SK-N-SH (cell line): ENCODE measurements at regions not wholly inside any gene's neighbourhood (a gene's known extent, or its start where the extent isn't known, plus 50 kb on each side); places are given as distances from the start of the nearest gene placed in this dataset.

Experiments
- CTCF ChIA-PET: fragments of 300-600, 350-600 bp; formaldehyde crosslinking; extraction: SDS; loops from one replicate; lab custom pipeline; 2021; lab: Yijun Ruan, JAX
- POLR2A ChIA-PET: fragments of 350-600 bp; sonication (Branson Sonifier 250); formaldehyde crosslinking; extraction: SDS; loops from one replicate; lab custom pipeline; 2020; ENCODE audit warnings: antibody characterized with exemption, inconsistent platforms; lab: Yijun Ruan, JAX
- DNase-seq: peaks from one replicate; pipeline ENCODE4 v3.0.0; 2012
- H2AFZ ChIP-seq: fragments of 200-600 bp; sonication (generic); 2 replicates; pipeline ENCODE4 v1.8.1; 2016; ENCODE audit warnings: antibody characterized with exemption, mild to moderate bottlenecking, low read depth
- H3F3A ChIP-seq: fragments of 200-600 bp; sonication (generic); replicated peaks from 2 replicates; pipeline ENCODE3; 2016; ENCODE audit warnings: antibody characterized with exemption, mild to moderate bottlenecking; ENCODE audit not compliant: insufficient read depth
- H3K27ac ChIP-seq, 2 experiments: fragments of 200-500 bp in 1 of 2; fragments of 200-600 bp in 1 of 2; sonication (Bioruptor generic) in 1 of 2; sonication (generic), shearing (Covaris generic) in 1 of 2; 2 replicates each; pipeline versions ENCODE4 v1.5.1 to v1.6.1; 2014 to 2016; ENCODE audit warnings: low read depth in 2 of 2, inconsistent platforms in 1 of 2, low read length in 1 of 2, mild to moderate bottlenecking in 1 of 2, mixed read lengths in 1 of 2
- H3K27me3 ChIP-seq: fragments of 200-600 bp; sonication (generic), shearing (Covaris generic); 2 replicates; pipeline ENCODE4 v1.6.1; 2016; ENCODE audit warnings: mixed run types; ENCODE audit not compliant: insufficient read depth
- H3K36me3 ChIP-seq, 2 experiments: fragments of 200-500 bp in 1 of 2; fragments of 200-600 bp in 1 of 2; sonication (Bioruptor generic) in 1 of 2; sonication (generic) in 1 of 2; replicated peaks in 1 of 2; 2 replicates each; pipeline versions ENCODE3 to v1.5.1; 2014 to 2016; ENCODE audit warnings: low read length in 1 of 2, mild to moderate bottlenecking in 1 of 2; ENCODE audit not compliant: insufficient read depth in 2 of 2, control insufficient read depth in 1 of 2
- H3K4me1 ChIP-seq, 2 experiments: fragments of 200-500 bp in 1 of 2; fragments of 200-600 bp in 1 of 2; sonication (Bioruptor generic) in 1 of 2; sonication (generic), shearing (Covaris generic) in 1 of 2; 2 replicates each; pipeline versions ENCODE4 v1.5.1 to v1.6.1; 2014 to 2016; ENCODE audit warnings: low read depth in 1 of 2, low read length in 1 of 2, mixed run types in 1 of 2; ENCODE audit not compliant: insufficient read depth in 2 of 2, control insufficient read depth in 1 of 2
- H3K4me2 ChIP-seq: fragments of 200-600 bp; sonication (generic), shearing (Covaris generic); 2 replicates; pipeline ENCODE4 v1.6.1; 2017; ENCODE audit warnings: mixed run types
- H3K4me3 ChIP-seq, 2 experiments: fragments of 200-500 bp in 1 of 2; fragments of 200-600 bp in 1 of 2; sonication (Bioruptor generic) in 1 of 2; sonication (generic), shearing (Covaris generic) in 1 of 2; 2 replicates each; pipeline versions ENCODE4 v1.5.1 to v1.8.1; 2014 to 2016; ENCODE audit warnings: low read depth in 2 of 2, inconsistent platforms in 1 of 2, low read length in 1 of 2, mild to moderate bottlenecking in 1 of 2, mixed read lengths in 1 of 2, moderate library complexity in 1 of 2
- H3K79me2 ChIP-seq: fragments of 200-600 bp; sonication (generic); 2 replicates; pipeline ENCODE4 v1.8.1; 2017; ENCODE audit warnings: mild to moderate bottlenecking; ENCODE audit not compliant: insufficient read depth
- H3K9ac ChIP-seq: fragments of 200-600 bp; sonication (generic); 2 replicates; pipeline ENCODE4 v1.6.1; 2017; ENCODE audit warnings: mixed run types
- H3K9me2 ChIP-seq: fragments of 200-600 bp; sonication (generic); 2 replicates; pipeline ENCODE4 v1.6.1; 2017; ENCODE audit warnings: mixed run types
- H3K9me3 ChIP-seq: fragments of 200-600 bp; sonication (generic); 2 replicates; pipeline ENCODE4 v1.6.1; 2017; ENCODE audit warnings: mixed run types, mild to moderate bottlenecking, moderate library complexity
- H4K20me1 ChIP-seq: fragments of 200-600 bp; sonication (generic); 2 replicates; pipeline ENCODE4 v1.6.1; 2017; ENCODE audit warnings: mild to moderate bottlenecking, mixed run types; ENCODE audit not compliant: insufficient read depth
- CHD2 ChIP-seq: fragments of 150-350 bp; IDR thresholded peaks from 2 replicates; pipeline ENCODE4 v1.6.1; 2018; ENCODE audit warnings: low read length; ENCODE audit not compliant: partially characterized antibody
- EP300 ChIP-seq, 2 experiments: IDR thresholded peaks; 2 replicates each; pipeline versions ENCODE4 v1.4.0 to v1.6.1; 2012; ENCODE audit warnings: borderline replicate concordance in 1 of 2, low read depth in 1 of 2, low read length in 1 of 2
- EZH2phosphoT487 ChIP-seq: fragments of 200-600 bp; sonication (generic); IDR thresholded peaks from 2 replicates; pipeline ENCODE4 v1.6.1; 2017; ENCODE audit warnings: low read depth, mixed run types, mild to moderate bottlenecking, antibody characterized with exemption, moderate library complexity, borderline replicate concordance
- FOSL2 ChIP-seq: IDR thresholded peaks from 2 replicates; pipeline ENCODE4 v1.4.0; 2012; ENCODE audit warnings: low read depth, mild to moderate bottlenecking, moderate library complexity, borderline replicate concordance
- FOXJ3 ChIP-seq: sonication (generic); formaldehyde crosslinking; IDR thresholded peaks from 2 replicates; pipeline ENCODE4 v1.5.1; 2020; ENCODE audit warnings: mild to moderate bottlenecking, missing genetic modification reagents
- GABPA ChIP-seq: IDR thresholded peaks from 2 replicates; pipeline ENCODE4 v1.4.0; 2012; ENCODE audit warnings: low read depth, mild to moderate bottlenecking
- NFIC ChIP-seq: IDR thresholded peaks from 2 replicates; pipeline ENCODE4 v1.4.0; 2012; ENCODE audit warnings: borderline replicate concordance
- REST ChIP-seq: IDR thresholded peaks from 2 replicates; pipeline ENCODE4 v1.6.1; 2012; ENCODE audit warnings: mild to moderate bottlenecking, low read depth, low read length, moderate library complexity
- SIN3A ChIP-seq: IDR thresholded peaks from 2 replicates; pipeline ENCODE4 v1.6.1; 2012; ENCODE audit warnings: low read depth, mild to moderate bottlenecking, low read length, moderate library complexity, borderline replicate concordance
- TCF12 ChIP-seq: IDR thresholded peaks from 2 replicates; pipeline ENCODE4 v1.4.0; 2012
- YY1 ChIP-seq: IDR thresholded peaks from 2 replicates; pipeline ENCODE4 v1.4.0; 2012; ENCODE audit warnings: low read depth, mild to moderate bottlenecking
- WGBS: methylation state at CpG from one replicate; pipeline ENCODE4 v1.1.6; 2017; ENCODE audit warnings: low lambda C conversion rate; 5-methylcytosine and 5-hydroxymethylcytosine counted together
- TF ChIP-seq, protein P1 (sequence below): IDR thresholded peaks from 2 replicates; pipeline ENCODE4; 2012

GRCh38 chr12:125586441-125586840, 521.2 kb downstream of the AACS start:
- DNase-seq: no peak
- no peaks in the 10 kb centered on the region for H3K9me2 ChIP-seq
- H3K4me1 ChIP-seq: no peaks in the 10 kb centered on the region
- H3K9ac ChIP-seq: no peak overlapping the region
- H2AFZ ChIP-seq: no peak overlapping the region
- ChIA-PET POLR2A (no interaction called here), CTCF (no interaction called here)
- WGBS: 35% methylated on average over 6 of the region's 6 CpGs
- no peak for TF ChIP-seq CHD2
- no peak for TF ChIP-seq SIN3A
- TF ChIP-seq GABPA: no peak
- no peak for TF ChIP-seq FOXJ3
- TF ChIP-seq FOSL2: no peak
- TF ChIP-seq EZH2phosphoT487: no peak
- no peak for TF ChIP-seq NFIC
- no peak for TF ChIP-seq EP300 (IDR thresholded peaks at IDR 0.05; ENCODE audit: borderline replicate concordance in 1 of 2, low read depth in 1 of 2, low read length in 1 of 2)
- no peak for TF ChIP-seq YY1
- no peaks in the 10 kb centered on the region for H3K27me3 ChIP-seq
- no peak overlapping the region for H3K4me3 ChIP-seq
- no peaks in the 10 kb centered on the region for H4K20me1 ChIP-seq
- H3K4me2 ChIP-seq: no peak overlapping the region
- no peaks in the 10 kb centered on the region for H3K36me3 ChIP-seq
- no peaks in the 10 kb centered on the region for H3F3A ChIP-seq
- H3K9me3 ChIP-seq: no peaks in the 10 kb centered on the region
- H3K79me2 ChIP-seq: no peaks in the 10 kb centered on the region
- no peak overlapping the region for H3K27ac ChIP-seq

- Histone ChIP-seq H3K9ac (no peak overlapping the region), H3K36me3 (no peaks in the 10 kb centered on the region), H3K4me3 (no peak overlapping the region), H3K9me3 (no peaks in the 10 kb centered on the region), H3K79me2 (no peaks in the 10 kb centered on the region), H3K9me2 (no peaks in the 10 kb centered on the region), H4K20me1 (no peaks in the 10 kb centered on the region), H3K27me3 (no peaks in the 10 kb centered on the region), H3K4me2 (no peak overlapping the region), H3F3A (no peaks in the 10 kb centered on the region), H3K4me1 (no peaks in the 10 kb centered on the region), H2AFZ (no peak overlapping the region), H3K27ac (no peak overlapping the region)
- ChIA-PET CTCF (no interaction called here), POLR2A (no interaction called here)
- 18% methylated on average over 1 of the region's 1 CpG for whole genome bisulfite sequencing
- TF ChIP-seq TCF12 (no peak), FOSL2 (no peak), REST (no peak), EZH2phosphoT487 (no peak), EP300 (IDR thresholded peaks at IDR 0.05; ENCODE audit: borderline replicate concordance in 1 of 2, low read depth in 1 of 2, low read length in 1 of 2) (no peak), GABPA (no peak)
- TF ChIP-seq, protein P1, sequence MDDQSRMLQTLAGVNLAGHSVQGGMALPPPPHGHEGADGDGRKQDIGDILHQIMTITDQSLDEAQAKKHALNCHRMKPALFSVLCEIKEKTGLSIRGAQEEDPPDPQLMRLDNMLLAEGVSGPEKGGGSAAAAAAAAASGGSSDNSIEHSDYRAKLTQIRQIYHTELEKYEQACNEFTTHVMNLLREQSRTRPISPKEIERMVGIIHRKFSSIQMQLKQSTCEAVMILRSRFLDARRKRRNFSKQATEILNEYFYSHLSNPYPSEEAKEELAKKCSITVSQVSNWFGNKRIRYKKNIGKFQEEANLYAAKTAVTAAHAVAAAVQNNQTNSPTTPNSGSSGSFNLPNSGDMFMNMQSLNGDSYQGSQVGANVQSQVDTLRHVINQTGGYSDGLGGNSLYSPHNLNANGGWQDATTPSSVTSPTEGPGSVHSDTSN: no peak
- no peak for DNase-seq
Measured at GRCh38 chr12:125593269-125593668, 528.0 kb downstream of the AACS start.
